PFSK-1 (cell line): ENCODE measurements at regions not wholly inside any gene's neighbourhood (a gene's known extent, or its start where the extent isn't known, plus 50 kb on each side); places are given as distances from the start of the nearest gene placed in this dataset.

Source experiments
- FOXP2 ChIP-seq: optimal IDR thresholded peaks from 2 replicates; pipeline ENCODE3; 2011; ENCODE audit warnings: borderline replicate concordance, control low read depth, inconsistent platforms; ENCODE audit not compliant: insufficient read depth; ENCODE audit errors: extremely low read length, extremely low read depth
- POLR2AphosphoS5 ChIP-seq: IDR thresholded peaks from 2 replicates; pipeline ENCODE4 v1.6.1; 2012; ENCODE audit warnings: low read depth, mild to moderate bottlenecking, control low read depth, low read length, moderate library complexity
- SIN3A ChIP-seq: IDR thresholded peaks from 2 replicates; pipeline ENCODE4 v1.6.1; 2012; ENCODE audit warnings: mild to moderate bottlenecking, low read length, moderate library complexity, borderline replicate concordance; ENCODE audit not compliant: insufficient read depth
- TAF1 ChIP-seq: IDR thresholded peaks from 2 replicates; pipeline ENCODE4 v1.6.1; 2012; ENCODE audit warnings: low read length, control low read depth, borderline replicate concordance; ENCODE audit not compliant: insufficient read depth
- TF ChIP-seq, protein P1 (sequence below), 2 experiments: IDR thresholded peaks; 2 replicates each; pipeline versions ENCODE4 v1.6.1 to v1.8.0; 2011 to 2012; ENCODE audit warnings: low read depth in 2 of 2, low read length in 2 of 2, control low read depth in 1 of 2, inconsistent platforms in 1 of 2, mild to moderate bottlenecking in 1 of 2, moderate library complexity in 1 of 2; ENCODE audit not compliant: insufficient read depth in 1 of 2

GRCh38 chr5:164909673-164910072 is 1404.3 kb downstream of the MAT2B start:
- TF ChIP-seq, protein P1, sequence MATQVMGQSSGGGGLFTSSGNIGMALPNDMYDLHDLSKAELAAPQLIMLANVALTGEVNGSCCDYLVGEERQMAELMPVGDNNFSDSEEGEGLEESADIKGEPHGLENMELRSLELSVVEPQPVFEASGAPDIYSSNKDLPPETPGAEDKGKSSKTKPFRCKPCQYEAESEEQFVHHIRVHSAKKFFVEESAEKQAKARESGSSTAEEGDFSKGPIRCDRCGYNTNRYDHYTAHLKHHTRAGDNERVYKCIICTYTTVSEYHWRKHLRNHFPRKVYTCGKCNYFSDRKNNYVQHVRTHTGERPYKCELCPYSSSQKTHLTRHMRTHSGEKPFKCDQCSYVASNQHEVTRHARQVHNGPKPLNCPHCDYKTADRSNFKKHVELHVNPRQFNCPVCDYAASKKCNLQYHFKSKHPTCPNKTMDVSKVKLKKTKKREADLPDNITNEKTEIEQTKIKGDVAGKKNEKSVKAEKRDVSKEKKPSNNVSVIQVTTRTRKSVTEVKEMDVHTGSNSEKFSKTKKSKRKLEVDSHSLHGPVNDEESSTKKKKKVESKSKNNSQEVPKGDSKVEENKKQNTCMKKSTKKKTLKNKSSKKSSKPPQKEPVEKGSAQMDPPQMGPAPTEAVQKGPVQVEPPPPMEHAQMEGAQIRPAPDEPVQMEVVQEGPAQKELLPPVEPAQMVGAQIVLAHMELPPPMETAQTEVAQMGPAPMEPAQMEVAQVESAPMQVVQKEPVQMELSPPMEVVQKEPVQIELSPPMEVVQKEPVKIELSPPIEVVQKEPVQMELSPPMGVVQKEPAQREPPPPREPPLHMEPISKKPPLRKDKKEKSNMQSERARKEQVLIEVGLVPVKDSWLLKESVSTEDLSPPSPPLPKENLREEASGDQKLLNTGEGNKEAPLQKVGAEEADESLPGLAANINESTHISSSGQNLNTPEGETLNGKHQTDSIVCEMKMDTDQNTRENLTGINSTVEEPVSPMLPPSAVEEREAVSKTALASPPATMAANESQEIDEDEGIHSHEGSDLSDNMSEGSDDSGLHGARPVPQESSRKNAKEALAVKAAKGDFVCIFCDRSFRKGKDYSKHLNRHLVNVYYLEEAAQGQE (IDR thresholded peaks at IDR 0.05; ENCODE audit: insufficient read depth in 1 of 2, low read depth in 2 of 2, low read length in 2 of 2) = no peak
- TF ChIP-seq SIN3A (no peak), POLR2AphosphoS5 (no peak), TAF1 (no peak), FOXP2 (no peak)

GRCh38 chr5:164921722-164922121 is 1416.3 kb downstream of the MAT2B start:
- no peak for TF ChIP-seq TAF1
- TF ChIP-seq SIN3A = no peak
- TF ChIP-seq POLR2AphosphoS5 = no peak
- TF ChIP-seq, protein P1 (IDR thresholded peaks at IDR 0.05; ENCODE audit: insufficient read depth in 1 of 2, low read depth in 2 of 2, low read length in 2 of 2) = no peak
- no peak for TF ChIP-seq FOXP2

- TF ChIP-seq TAF1 = no peak
- TF ChIP-seq SIN3A = no peak
- TF ChIP-seq POLR2AphosphoS5 = no peak
- TF ChIP-seq FOXP2 = no peak
- TF ChIP-seq, protein P1 (IDR thresholded peaks at IDR 0.05; ENCODE audit: insufficient read depth in 1 of 2, low read depth in 2 of 2, low read length in 2 of 2) = no peak
Observed at GRCh38 chr5:164934039-164934438, 1428.6 kb downstream of the MAT2B start.

DNA sequence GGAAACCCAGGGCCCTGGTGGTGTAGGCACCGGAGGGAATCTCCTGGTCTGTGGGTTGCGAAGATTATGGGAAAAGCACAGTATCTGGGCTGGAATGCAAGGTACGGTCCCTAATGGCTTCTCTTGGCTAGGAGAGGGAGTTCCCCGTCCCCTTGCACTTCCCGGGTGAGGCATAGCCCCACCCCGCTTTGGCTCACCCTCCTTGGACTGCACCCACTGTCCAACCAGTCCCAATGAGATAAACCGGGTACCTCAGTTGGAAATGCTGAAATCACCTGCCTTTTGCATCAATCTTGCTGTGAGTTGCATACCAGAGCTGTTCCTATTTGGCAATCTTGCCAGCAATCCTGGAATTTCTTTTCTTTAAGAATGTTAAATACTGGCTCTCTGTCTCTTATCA is 1429.1 kb downstream of the MAT2B start:
- TF ChIP-seq SIN3A = no peak
- no peak for TF ChIP-seq TAF1
- TF ChIP-seq POLR2AphosphoS5 = no peak
- no peak for TF ChIP-seq FOXP2

DNA sequence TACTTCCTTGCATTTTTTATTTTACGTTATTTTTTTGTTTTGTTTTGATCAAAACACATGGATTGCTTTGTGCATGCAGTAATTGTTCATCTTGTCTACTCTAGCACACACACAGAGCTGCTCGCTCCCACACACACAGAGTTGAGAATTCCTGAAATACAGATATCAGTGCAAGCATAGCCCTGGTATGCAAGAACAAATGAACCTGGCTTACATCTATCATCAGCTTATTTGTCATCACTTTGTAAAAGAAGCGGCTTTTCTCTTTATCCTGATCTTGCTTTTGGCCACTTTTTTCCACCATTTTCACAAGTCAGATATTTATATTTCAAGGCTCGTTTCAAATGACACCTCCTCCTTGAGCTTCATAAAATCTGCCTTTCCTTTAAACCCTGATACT is 1435.7 kb downstream of the MAT2B start:
- TF ChIP-seq SIN3A = no peak
- TF ChIP-seq, protein P1 (IDR thresholded peaks at IDR 0.05; ENCODE audit: insufficient read depth in 1 of 2, low read depth in 2 of 2, low read length in 2 of 2) = no peak
- TF ChIP-seq TAF1 = no peak
- no peak for TF ChIP-seq POLR2AphosphoS5
- no peak for TF ChIP-seq FOXP2
